HG03060 (cell line): ENCODE measurements at regions not wholly inside any gene's neighbourhood (a gene's known extent, or its start where the extent isn't known, plus 50 kb on each side); places are given as distances from the start of the nearest gene placed in this dataset.
"Not testable (repeated sequence)": the region's sequence is repeated elsewhere in the genome, so short reads cannot be mapped to it uniquely, and the experiment has no call there.

Source experiments
- ATAC-seq: cut with Tn5 transposase; IDR thresholded peaks from one replicate; pipeline ENCODE4 v1.9.1; 2021; ENCODE audit warnings: low read depth, moderate number of reproducible peaks; ENCODE audit not compliant: unreplicated experiment

- ATAC-seq = peak; percentile 62
Measured at GRCh38 chrX:22748093-22748999, 251.4 kb upstream of the DDX53 start.

GRCh38 chrX:22758807-22759481 is 240.8 kb upstream of the DDX53 start:
- ATAC-seq = peak; percentile 97

- no peak for ATAC-seq
Measured at GRCh38 chrX:22760513-22761057, 239.2 kb upstream of the DDX53 start.

GRCh38 chrX:22788221-22788620 is 211.5 kb upstream of the DDX53 start:
- ATAC-seq = no peak

- no peak for ATAC-seq
Measured at GRCh38 chrX:22795671-22796070, 204.1 kb upstream of the DDX53 start.

GRCh38 chrX:22800360-22800759 is 199.4 kb upstream of the DDX53 start:
- no peak for ATAC-seq

- no peak for ATAC-seq
Measured at GRCh38 chrX:22800806-22801205, 199.0 kb upstream of the DDX53 start.

GRCh38 chrX:22803353-22803752 is 196.4 kb upstream of the DDX53 start:
- no peak for ATAC-seq

- ATAC-seq = no peak
Measured at GRCh38 chrX:22810876-22811275, 188.9 kb upstream of the DDX53 start.

- ATAC-seq = no peak
Measured at GRCh38 chrX:22818061-22818460, 181.7 kb upstream of the DDX53 start.

GRCh38 chrX:22855693-22856092 is 144.1 kb upstream of the DDX53 start:
- no peak for ATAC-seq

GRCh38 chrX:22859642-22860041 is 140.1 kb upstream of the DDX53 start:
- ATAC-seq = no peak

GRCh38 chrX:22866801-22867200 is 133.0 kb upstream of the DDX53 start:
- ATAC-seq = not testable (repeated sequence)

GRCh38 chrX:22882543-22882942 is 117.2 kb upstream of the DDX53 start:
- ATAC-seq = no peak

GRCh38 chrX:22889819-22890218 is 109.9 kb upstream of the DDX53 start:
- no peak for ATAC-seq

- ATAC-seq = no peak
Measured at GRCh38 chrX:22912616-22913015, 87.1 kb upstream of the DDX53 start.

- no peak for ATAC-seq
Measured at GRCh38 chrX:22922961-22923360, 76.8 kb upstream of the DDX53 start.

GRCh38 chrX:22934640-22935039 is 65.1 kb upstream of the DDX53 start:
- ATAC-seq = no peak

- no peak for ATAC-seq
Measured at GRCh38 chrX:22944945-22945344, 54.8 kb upstream of the DDX53 start.
